GM13977 (cell line): ENCODE measurements at regions not wholly inside any gene's neighbourhood (a gene's known extent, or its start where the extent isn't known, plus 50 kb on each side); places are given as distances from the start of the nearest gene placed in this dataset.
A peak's percentile ranks its signal among the peaks of the same experiment; 100 is the strongest.

Source experiments
- DNase-seq: peaks from one replicate; pipeline ENCODE4 v3.0.0; 2012; ENCODE audit warnings: low spot score
- in situ Hi-C: fragments of 300-500 bp; cut with MboI; formaldehyde crosslinking; loops from one replicate; pipeline ENCODE4 v1.12.0; 2022; ENCODE audit warnings: low sequenced_read_pairs, low pct_unique_long_range_greater_than_20kb, mixed read lengths, inconsistent platforms; ENCODE audit not compliant: unreplicated experiment
- TF ChIP-seq, protein P1 (sequence below): IDR thresholded peaks from 2 replicates; pipeline ENCODE4 v1.5.1; 2012; ENCODE audit warnings: mild to moderate bottlenecking, control low read depth; ENCODE audit not compliant: insufficient read depth; ENCODE audit errors: extremely low read depth, missing control alignments

DNA sequence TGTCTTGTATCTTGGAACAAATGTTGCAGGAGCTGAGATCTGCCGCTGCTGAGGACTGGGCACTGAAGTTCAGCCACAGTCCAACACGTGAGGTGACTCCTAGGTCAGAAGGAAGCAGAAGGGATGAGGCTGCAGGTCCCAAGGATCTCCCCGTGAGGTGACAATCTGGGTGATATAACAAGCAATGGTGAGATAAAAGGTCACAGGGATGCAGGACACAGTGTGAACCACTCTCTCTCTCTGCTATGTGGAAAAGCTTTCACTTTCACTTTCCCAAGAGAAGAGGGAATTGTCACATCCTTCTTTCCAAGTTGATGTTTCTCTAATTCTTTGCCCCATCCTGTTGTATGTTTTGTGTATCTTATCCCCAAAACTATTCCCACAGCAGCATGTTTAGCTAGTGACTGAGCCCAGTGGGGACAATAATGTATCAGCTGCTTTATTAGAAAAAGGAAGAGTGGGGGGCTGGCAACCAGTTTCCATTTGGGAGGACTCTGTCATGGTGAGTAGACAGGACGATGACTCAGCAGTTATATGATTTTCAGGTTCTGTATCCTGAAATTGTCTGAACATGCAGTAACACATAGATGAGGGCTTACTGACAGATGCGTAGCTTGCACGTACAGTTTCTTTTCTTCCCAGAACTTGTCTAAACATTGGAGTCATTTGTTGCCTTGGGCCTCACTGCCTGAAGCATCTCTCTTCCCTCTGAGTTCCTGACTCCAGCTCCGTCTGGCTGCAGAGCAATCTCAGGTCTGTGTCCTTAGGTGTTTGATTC lies 1415.8 kb upstream of the TENM3 start:
- DNase-seq: no peak
- in situ Hi-C loops: no loop called here
- TF ChIP-seq, protein P1, sequence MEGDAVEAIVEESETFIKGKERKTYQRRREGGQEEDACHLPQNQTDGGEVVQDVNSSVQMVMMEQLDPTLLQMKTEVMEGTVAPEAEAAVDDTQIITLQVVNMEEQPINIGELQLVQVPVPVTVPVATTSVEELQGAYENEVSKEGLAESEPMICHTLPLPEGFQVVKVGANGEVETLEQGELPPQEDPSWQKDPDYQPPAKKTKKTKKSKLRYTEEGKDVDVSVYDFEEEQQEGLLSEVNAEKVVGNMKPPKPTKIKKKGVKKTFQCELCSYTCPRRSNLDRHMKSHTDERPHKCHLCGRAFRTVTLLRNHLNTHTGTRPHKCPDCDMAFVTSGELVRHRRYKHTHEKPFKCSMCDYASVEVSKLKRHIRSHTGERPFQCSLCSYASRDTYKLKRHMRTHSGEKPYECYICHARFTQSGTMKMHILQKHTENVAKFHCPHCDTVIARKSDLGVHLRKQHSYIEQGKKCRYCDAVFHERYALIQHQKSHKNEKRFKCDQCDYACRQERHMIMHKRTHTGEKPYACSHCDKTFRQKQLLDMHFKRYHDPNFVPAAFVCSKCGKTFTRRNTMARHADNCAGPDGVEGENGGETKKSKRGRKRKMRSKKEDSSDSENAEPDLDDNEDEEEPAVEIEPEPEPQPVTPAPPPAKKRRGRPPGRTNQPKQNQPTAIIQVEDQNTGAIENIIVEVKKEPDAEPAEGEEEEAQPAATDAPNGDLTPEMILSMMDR: no peak

DNA sequence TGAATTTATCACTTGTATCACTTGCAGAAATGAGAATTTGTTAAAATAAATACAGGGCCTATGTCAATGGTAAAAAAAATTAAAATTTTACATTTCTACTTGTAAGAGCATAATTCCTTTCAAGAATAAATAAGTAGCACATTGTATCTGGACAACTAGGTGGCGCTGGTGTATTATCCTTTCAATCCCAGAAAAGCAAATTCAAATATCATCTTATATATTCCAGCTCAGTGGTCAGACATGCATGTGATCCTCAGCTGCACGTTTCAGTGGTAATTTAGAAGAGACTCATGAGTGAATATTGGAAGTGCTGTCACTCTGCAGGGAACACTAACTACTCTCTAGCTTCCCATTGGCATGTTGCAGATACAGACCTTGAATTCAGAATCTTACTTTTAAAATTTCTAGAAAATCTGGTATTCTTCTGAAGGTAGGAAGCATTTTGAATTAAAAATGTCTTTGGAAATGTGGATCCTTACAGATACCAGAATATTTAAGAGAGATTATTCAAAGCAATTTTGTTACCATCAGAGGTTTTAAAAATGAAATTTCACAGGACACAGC lies 1414.7 kb upstream of the TENM3 start:
- TF ChIP-seq, protein P1: peak; percentile 65
- DNase-seq: peak; percentile 20
- in situ Hi-C loops: no loop called here

DNA sequence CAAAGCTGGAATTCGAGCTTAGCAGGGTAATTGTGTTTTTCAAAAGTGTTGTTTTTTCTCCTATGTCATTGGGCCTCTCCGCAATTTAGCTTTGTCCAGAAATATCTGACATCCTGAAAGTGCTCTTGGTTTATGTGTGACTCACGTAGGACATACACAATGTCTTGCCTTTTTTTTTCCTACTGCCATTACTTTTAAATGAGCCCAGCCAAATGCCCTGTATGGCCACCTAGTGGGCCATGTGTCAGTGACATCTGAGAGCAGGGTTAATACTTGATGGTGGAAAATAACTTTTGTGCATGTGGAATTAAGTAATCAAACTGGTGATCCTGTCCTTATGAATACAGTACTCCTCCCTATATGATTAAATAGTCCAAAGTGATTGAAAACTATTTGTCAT lies 1411.1 kb upstream of the TENM3 start:
- TF ChIP-seq, protein P1: peak; percentile 5
- DNase-seq: no peak
- in situ Hi-C loops: no loop called here

DNA sequence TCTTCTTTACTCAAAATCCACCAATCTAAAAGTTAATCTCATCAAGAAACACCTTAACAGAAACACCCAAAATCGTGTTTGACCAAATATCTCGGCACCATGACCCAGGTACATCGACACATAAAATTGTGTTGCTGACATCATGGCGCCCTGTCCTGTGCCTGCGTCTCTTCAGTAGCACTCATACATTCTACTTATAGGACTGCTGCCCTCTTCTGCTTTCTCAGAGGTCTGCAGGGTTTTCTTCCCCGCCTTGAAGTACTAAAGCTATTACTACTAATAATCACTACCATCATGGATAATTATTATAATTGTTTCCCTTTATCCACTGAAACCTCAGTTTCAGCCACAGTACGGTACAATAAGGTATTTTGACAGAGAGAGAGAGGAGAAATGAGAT lies 1403.1 kb upstream of the TENM3 start:
- TF ChIP-seq, protein P1: no peak
- in situ Hi-C loops: no loop called here
- no peak for DNase-seq

DNA sequence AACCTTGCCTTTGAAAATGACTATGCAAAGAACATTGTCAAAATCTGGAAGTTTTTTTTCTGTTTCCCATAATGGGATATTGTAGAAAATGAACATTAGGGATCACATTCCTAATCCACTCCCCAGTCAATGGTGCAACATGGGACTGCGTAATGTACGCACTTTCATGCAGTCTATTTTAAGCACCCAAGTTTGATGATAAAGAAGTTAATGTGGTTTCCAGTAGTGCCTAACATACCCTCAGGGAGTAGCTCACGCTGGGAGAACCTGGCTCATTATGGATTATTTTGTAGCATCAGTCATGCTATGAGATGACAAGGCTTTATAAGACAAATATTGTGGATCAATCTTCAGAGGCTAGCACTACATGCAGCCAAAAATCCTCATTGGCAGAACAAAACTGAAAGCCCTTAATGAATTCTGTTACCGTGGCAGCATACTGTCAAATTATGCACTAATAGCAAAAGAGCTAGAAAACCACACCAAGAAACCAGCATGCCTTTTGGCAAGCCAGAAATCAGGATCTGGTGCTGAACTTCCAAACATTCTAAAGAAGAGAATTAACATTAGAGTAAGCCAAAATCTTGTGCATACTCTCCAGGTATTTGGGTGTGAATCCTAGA lies 1392.8 kb upstream of the TENM3 start:
- TF ChIP-seq, protein P1: no peak

DNA sequence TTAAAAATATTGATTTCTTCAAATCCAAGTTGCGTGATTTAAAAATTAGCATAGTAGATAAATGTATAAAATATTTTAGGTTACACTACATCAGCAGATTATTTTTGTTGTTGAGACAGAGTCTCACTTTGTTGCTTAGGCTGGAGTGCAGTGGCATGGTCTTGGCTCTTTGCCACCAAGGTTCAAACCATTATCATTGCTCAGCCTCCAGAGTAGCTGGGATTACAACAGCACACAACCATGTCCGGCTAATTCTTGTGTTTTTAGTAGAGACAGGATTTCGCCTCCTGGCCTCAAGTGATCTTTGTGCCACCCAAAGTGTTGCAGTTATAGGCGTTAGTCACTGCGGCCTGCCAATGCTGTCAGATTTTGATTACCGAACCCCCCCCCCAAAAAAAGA lies 1390.5 kb upstream of the TENM3 start:
- no peak for DNase-seq
- TF ChIP-seq, protein P1: no peak
- in situ Hi-C loops: no loop called here

More for the DNA sequence above, 1392.8 kb upstream of the TENM3 start:
- in situ Hi-C loops: no loop called here
- no peak for DNase-seq
